ENCODE measurements at regions not wholly inside any gene's neighbourhood (a gene's known extent, or its start where the extent isn't known, plus 50 kb on each side); places are given as distances from the start of the nearest gene placed in this dataset.

- BruUV-seq (replicated peaks), result no TSS peak
- intact Hi-C loops (cut with micrococcal nuclease; ENCODE audit: unreplicated experiment), result no loop called here
- Histone ChIP-seq H3K4me3 (ENCODE audit: low read depth, low read length, poor library complexity, severe bottlenecking) (no peak overlapping the region), H3K36me3 (ENCODE audit: insufficient read depth, low read length, poor library complexity, severe bottlenecking) (no peaks in the 10 kb centered on the region), H3K27me3 (replicated peaks; ENCODE audit: insufficient read depth, low read depth, low read length, poor library complexity) (no peaks in the 10 kb centered on the region), H3K27ac (ENCODE audit: low read depth, low read length, poor library complexity, severe bottlenecking) (no peak overlapping the region), H3K9me3 (ENCODE audit: low read depth, low read length, poor library complexity, severe bottlenecking) (no peaks in the 10 kb centered on the region), H3K4me1 (ENCODE audit: insufficient read depth, low read length, poor library complexity, severe bottlenecking) (no peaks in the 10 kb centered on the region)
- no peak for DNase-seq (ENCODE audit: low spot score)
- TF ChIP-seq EZH2 (IDR thresholded peaks at IDR 0.05; ENCODE audit: borderline replicate concordance, low read depth, low read length, poor library complexity, severe bottlenecking), result no peak
- TF ChIP-seq, protein P1, sequence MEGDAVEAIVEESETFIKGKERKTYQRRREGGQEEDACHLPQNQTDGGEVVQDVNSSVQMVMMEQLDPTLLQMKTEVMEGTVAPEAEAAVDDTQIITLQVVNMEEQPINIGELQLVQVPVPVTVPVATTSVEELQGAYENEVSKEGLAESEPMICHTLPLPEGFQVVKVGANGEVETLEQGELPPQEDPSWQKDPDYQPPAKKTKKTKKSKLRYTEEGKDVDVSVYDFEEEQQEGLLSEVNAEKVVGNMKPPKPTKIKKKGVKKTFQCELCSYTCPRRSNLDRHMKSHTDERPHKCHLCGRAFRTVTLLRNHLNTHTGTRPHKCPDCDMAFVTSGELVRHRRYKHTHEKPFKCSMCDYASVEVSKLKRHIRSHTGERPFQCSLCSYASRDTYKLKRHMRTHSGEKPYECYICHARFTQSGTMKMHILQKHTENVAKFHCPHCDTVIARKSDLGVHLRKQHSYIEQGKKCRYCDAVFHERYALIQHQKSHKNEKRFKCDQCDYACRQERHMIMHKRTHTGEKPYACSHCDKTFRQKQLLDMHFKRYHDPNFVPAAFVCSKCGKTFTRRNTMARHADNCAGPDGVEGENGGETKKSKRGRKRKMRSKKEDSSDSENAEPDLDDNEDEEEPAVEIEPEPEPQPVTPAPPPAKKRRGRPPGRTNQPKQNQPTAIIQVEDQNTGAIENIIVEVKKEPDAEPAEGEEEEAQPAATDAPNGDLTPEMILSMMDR (conservative IDR thresholded peaks at IDR 0.05; ENCODE audit: low read depth, low read length), result no peak
- ChIA-PET POLR2A (ENCODE audit: low non-redundant PET) (no interaction called here), CTCF (no interaction called here)
Measured at GRCh38 chr3:72544239-72544638, 304.0 kb downstream of the SHQ1 start.

DNA sequence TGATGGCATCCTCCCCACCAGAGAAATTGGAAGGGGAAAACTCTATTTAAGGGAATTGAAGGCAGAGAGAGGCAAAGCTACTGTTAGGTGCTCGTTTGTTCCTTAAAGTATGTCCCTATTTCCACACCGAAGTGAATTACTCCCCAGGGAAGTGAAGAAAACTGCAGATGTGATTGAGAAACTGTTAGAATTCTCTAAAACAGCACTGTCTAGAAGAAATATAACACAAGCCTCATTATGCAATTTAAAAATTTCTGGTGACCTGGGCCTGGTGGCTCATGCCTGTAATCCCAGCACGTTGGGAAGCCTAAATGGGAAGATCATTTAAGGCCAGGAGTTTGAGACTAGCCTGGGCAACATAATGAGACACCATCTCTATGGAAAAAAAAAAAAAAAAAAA, 305.0 kb downstream of the SHQ1 start:
- Histone ChIP-seq H3K36me3 (ENCODE audit: insufficient read depth, low read length, poor library complexity, severe bottlenecking) (no peaks in the 10 kb centered on the region), H3K4me1 (ENCODE audit: insufficient read depth, low read length, poor library complexity, severe bottlenecking) (no peaks in the 10 kb centered on the region), H3K4me3 (ENCODE audit: low read depth, low read length, poor library complexity, severe bottlenecking) (no peak overlapping the region), H3K9me3 (ENCODE audit: low read depth, low read length, poor library complexity, severe bottlenecking) (no peaks in the 10 kb centered on the region), H3K27ac (ENCODE audit: low read depth, low read length, poor library complexity, severe bottlenecking) (no peak overlapping the region), H3K27me3 (replicated peaks; ENCODE audit: insufficient read depth, low read depth, low read length, poor library complexity) (no peaks in the 10 kb centered on the region)
- no TSS peak for BruUV-seq (replicated peaks)
- CTCF ChIA-PET, result no interaction called here
- DNase-seq (ENCODE audit: low spot score), result no peak
- POLR2A ChIA-PET (ENCODE audit: low non-redundant PET), result no interaction called here
- intact Hi-C loops (cut with micrococcal nuclease; ENCODE audit: unreplicated experiment), result no loop called here
- TF ChIP-seq EZH2 (IDR thresholded peaks at IDR 0.05; ENCODE audit: borderline replicate concordance, low read depth, low read length, poor library complexity, severe bottlenecking), result no peak
- TF ChIP-seq, protein P1 (conservative IDR thresholded peaks at IDR 0.05; ENCODE audit: low read depth, low read length), result no peak

GRCh38 chr3:72542781-72543180, 305.5 kb downstream of the SHQ1 start:
- no TSS peak for BruUV-seq (replicated peaks)
- Histone ChIP-seq H3K27ac (ENCODE audit: low read depth, low read length, poor library complexity, severe bottlenecking) (no peak overlapping the region), H3K9me3 (ENCODE audit: low read depth, low read length, poor library complexity, severe bottlenecking) (no peaks in the 10 kb centered on the region), H3K4me1 (ENCODE audit: insufficient read depth, low read length, poor library complexity, severe bottlenecking) (no peaks in the 10 kb centered on the region), H3K36me3 (ENCODE audit: insufficient read depth, low read length, poor library complexity, severe bottlenecking) (no peaks in the 10 kb centered on the region), H3K27me3 (replicated peaks; ENCODE audit: insufficient read depth, low read depth, low read length, poor library complexity) (no peaks in the 10 kb centered on the region), H3K4me3 (ENCODE audit: low read depth, low read length, poor library complexity, severe bottlenecking) (no peak overlapping the region)
- intact Hi-C loops (cut with micrococcal nuclease; ENCODE audit: unreplicated experiment), result no loop called here
- ChIA-PET CTCF (no interaction called here), POLR2A (ENCODE audit: low non-redundant PET) (no interaction called here)
- no peak for TF ChIP-seq EZH2 (IDR thresholded peaks at IDR 0.05; ENCODE audit: borderline replicate concordance, low read depth, low read length, poor library complexity, severe bottlenecking)
- TF ChIP-seq, protein P1 (conservative IDR thresholded peaks at IDR 0.05; ENCODE audit: low read depth, low read length), result no peak
- DNase-seq (ENCODE audit: low spot score), result no peak
